Keratinocyte (primary cell): ENCODE measurements at regions not wholly inside any gene's neighbourhood (a gene's known extent, or its start where the extent isn't known, plus 50 kb on each side); places are given as distances from the start of the nearest gene placed in this dataset.

Experiments used
- DNase-seq: peaks from one replicate; pipeline ENCODE4 v3.0.0-alpha.2; 2011; ENCODE audit warnings: low read depth, missing footprints, low spot score
- FAIRE-seq: peaks from 2 replicates; lab custom pipeline; 2011; peaks lifted over from hg19 to GRCh38; lab: Jason Lieb, UNC
- H2AFZ ChIP-seq: 2 replicates; pipeline ENCODE4 v1.6.0; 2012; ENCODE audit warnings: low read length, control low read depth, inconsistent platforms; ENCODE audit not compliant: control insufficient read depth
- H3K27ac ChIP-seq: 2 replicates; pipeline ENCODE4 v1.5.1; 2011; ENCODE audit warnings: low read length; ENCODE audit not compliant: control insufficient read depth, insufficient read depth
- H3K27me3 ChIP-seq: 3 replicates; pipeline ENCODE4 v1.6.0; 2011; ENCODE audit warnings: low read length; ENCODE audit not compliant: control insufficient read depth, insufficient read depth; ENCODE audit errors: extremely low read depth
- H3K36me3 ChIP-seq, 2 experiments: 2 replicates in 1 of 2; 3 replicates in 1 of 2; pipeline ENCODE4 v1.5.1; 2011; ENCODE audit warnings: low read length in 2 of 2, mild to moderate bottlenecking in 1 of 2; ENCODE audit not compliant: control insufficient read depth in 2 of 2, insufficient read depth in 2 of 2; ENCODE audit errors: extremely low read depth in 1 of 2
- H3K4me1 ChIP-seq: 3 replicates; pipeline ENCODE4 v1.5.1; 2011; ENCODE audit warnings: low read length; ENCODE audit not compliant: control insufficient read depth, insufficient read depth; ENCODE audit errors: extremely low read depth
- H3K4me2 ChIP-seq: 3 replicates; pipeline ENCODE4 v1.6.0; 2011; ENCODE audit warnings: low read depth, low read length; ENCODE audit not compliant: control insufficient read depth, insufficient read depth; ENCODE audit errors: extremely low read depth
- H3K4me3 ChIP-seq, 3 experiments: fragments of 200-600 bp in 1 of 3; sonication (generic) in 1 of 3; 2 replicates in 2 of 3; 3 replicates in 1 of 3; pipeline ENCODE4 v1.5.1; 2011 to 2016; ENCODE audit warnings: low read length in 3 of 3, mild to moderate bottlenecking in 3 of 3, control low read depth in 2 of 3, inconsistent platforms in 1 of 3, low read depth in 1 of 3, mixed read lengths in 1 of 3, mixed run types in 1 of 3, moderate library complexity in 1 of 3; ENCODE audit not compliant: control insufficient read depth in 2 of 3, insufficient read depth in 2 of 3; ENCODE audit errors: extremely low read depth in 1 of 3
- H3K79me2 ChIP-seq: 2 replicates; pipeline ENCODE4 v1.6.0; 2012; ENCODE audit warnings: low read length; ENCODE audit not compliant: control insufficient read depth, insufficient read depth
- H3K9ac ChIP-seq: 3 replicates; pipeline ENCODE4 v1.6.0; 2011; ENCODE audit warnings: low read length; ENCODE audit not compliant: control insufficient read depth, insufficient read depth; ENCODE audit errors: extremely low read depth
- H3K9me1 ChIP-seq: 3 replicates; pipeline ENCODE4 v1.6.0; 2011; ENCODE audit warnings: low read length; ENCODE audit not compliant: control insufficient read depth, insufficient read depth; ENCODE audit errors: extremely low read depth
- H3K9me3 ChIP-seq: 2 replicates; pipeline ENCODE4 v1.5.1; 2012; ENCODE audit warnings: low read depth, low read length; ENCODE audit not compliant: control insufficient read depth
- H4K20me1 ChIP-seq: 3 replicates; pipeline ENCODE4 v1.6.0; 2011; ENCODE audit warnings: low read length; ENCODE audit not compliant: control insufficient read depth, insufficient read depth; ENCODE audit errors: extremely low read depth
- CTCF ChIP-seq, 3 experiments: IDR thresholded peaks in 1 of 3; conservative IDR thresholded peaks in 1 of 3; optimal IDR thresholded peaks in 1 of 3; 2 replicates in 2 of 3; 3 replicates in 1 of 3; pipeline versions ENCODE3 to v1.5.1; 2011; ENCODE audit warnings: low read length in 3 of 3, mild to moderate bottlenecking in 3 of 3, moderate library complexity in 2 of 3, control low read depth in 1 of 3, inconsistent platforms in 1 of 3; ENCODE audit not compliant: insufficient read depth in 2 of 3; ENCODE audit errors: extremely low read depth in 1 of 3
- EZH2 ChIP-seq: IDR thresholded peaks from one replicate; pipeline ENCODE4 v1.6.1; 2012; ENCODE audit warnings: inconsistent platforms, mild to moderate bottlenecking, low read length, moderate library complexity
- dilution Hi-C: fragments of 300-500 bp; cut with MboI; formaldehyde crosslinking; loops from one replicate; pipeline ENCODE4 v1.7.0; 2020; ENCODE audit warnings: low sequenced_read_pairs; ENCODE audit not compliant: extremely low pct_ligation_motif_present

- no peak overlapping the region for H3K4me2 ChIP-seq
- no peaks in the 10 kb centered on the region for H3K36me3 ChIP-seq
- no peaks in the 10 kb centered on the region for H3K9me1 ChIP-seq
- H4K20me1 ChIP-seq: no peaks in the 10 kb centered on the region
- H3K9me3 ChIP-seq: peaks cover 3% of the 10 kb centered on the region
- no peaks in the 10 kb centered on the region for H3K79me2 ChIP-seq
- peaks cover 19% of the 10 kb centered on the region for H3K4me1 ChIP-seq
- H3K27ac ChIP-seq: no peak overlapping the region
- no peak for TF ChIP-seq CTCF (optimal IDR thresholded peaks at IDR 0.05 in 1 of 3, IDR thresholded peaks at IDR 0.05 in 1 of 3, conservative IDR thresholded peaks at IDR 0.05 in 1 of 3; ENCODE audit: extremely low read depth in 1 of 3, insufficient read depth in 2 of 3, low read length in 3 of 3)
- no peak for TF ChIP-seq EZH2
- H3K27me3 ChIP-seq: no peaks in the 10 kb centered on the region
- dilution Hi-C loops: no loop called here
- FAIRE-seq: no peak
- no peak for DNase-seq
- H3K9ac ChIP-seq: no peak overlapping the region
- no peak overlapping the region for H3K4me3 ChIP-seq
- no peak overlapping the region for H2AFZ ChIP-seq
These were observed 427.1 kb downstream of the EFNB2 start for GRCh38 chr13:106108346-106108745.

DNA sequence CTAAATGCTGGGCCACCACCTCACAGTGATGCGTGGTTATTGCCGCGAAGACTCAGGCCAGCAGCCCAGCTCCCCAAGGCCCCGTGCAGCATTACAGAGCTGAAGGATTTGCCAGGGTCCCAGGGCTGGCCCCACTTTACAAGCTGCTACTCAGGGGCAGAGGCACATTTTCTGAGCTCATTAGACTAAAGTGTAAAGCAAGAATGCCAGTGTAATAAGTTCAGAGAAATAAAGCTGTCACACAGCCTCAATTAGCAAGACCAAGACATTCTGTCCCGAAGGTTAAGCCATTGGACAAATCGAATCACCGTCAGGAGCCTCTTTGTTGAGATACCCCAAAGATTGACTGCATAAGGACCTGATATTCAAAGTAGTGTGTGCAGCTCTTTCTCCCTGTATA lies 428.4 kb downstream of the EFNB2 start:
- dilution Hi-C loops: no loop called here
- TF ChIP-seq CTCF (optimal IDR thresholded peaks at IDR 0.05 in 1 of 3, IDR thresholded peaks at IDR 0.05 in 1 of 3, conservative IDR thresholded peaks at IDR 0.05 in 1 of 3; ENCODE audit: extremely low read depth in 1 of 3, insufficient read depth in 2 of 3, low read length in 3 of 3) (no peak), EZH2 (no peak)
- Histone ChIP-seq H3K9me3 (peaks cover 4% of the 10 kb centered on the region), H3K4me2 (no peak overlapping the region), H3K27ac (no peak overlapping the region), H3K4me3 (no peak overlapping the region), H4K20me1 (no peaks in the 10 kb centered on the region), H2AFZ (no peak overlapping the region), H3K27me3 (no peaks in the 10 kb centered on the region), H3K9ac (no peak overlapping the region), H3K4me1 (peaks cover 19% of the 10 kb centered on the region), H3K79me2 (no peaks in the 10 kb centered on the region), H3K9me1 (no peaks in the 10 kb centered on the region), H3K36me3 (no peaks in the 10 kb centered on the region)
- FAIRE-seq: no peak
- no peak for DNase-seq
